ENCODE measurements at regions not wholly inside any gene's neighbourhood (a gene's known extent, or its start where the extent isn't known, plus 50 kb on each side); places are given as distances from the start of the nearest gene placed in this dataset.

DNA sequence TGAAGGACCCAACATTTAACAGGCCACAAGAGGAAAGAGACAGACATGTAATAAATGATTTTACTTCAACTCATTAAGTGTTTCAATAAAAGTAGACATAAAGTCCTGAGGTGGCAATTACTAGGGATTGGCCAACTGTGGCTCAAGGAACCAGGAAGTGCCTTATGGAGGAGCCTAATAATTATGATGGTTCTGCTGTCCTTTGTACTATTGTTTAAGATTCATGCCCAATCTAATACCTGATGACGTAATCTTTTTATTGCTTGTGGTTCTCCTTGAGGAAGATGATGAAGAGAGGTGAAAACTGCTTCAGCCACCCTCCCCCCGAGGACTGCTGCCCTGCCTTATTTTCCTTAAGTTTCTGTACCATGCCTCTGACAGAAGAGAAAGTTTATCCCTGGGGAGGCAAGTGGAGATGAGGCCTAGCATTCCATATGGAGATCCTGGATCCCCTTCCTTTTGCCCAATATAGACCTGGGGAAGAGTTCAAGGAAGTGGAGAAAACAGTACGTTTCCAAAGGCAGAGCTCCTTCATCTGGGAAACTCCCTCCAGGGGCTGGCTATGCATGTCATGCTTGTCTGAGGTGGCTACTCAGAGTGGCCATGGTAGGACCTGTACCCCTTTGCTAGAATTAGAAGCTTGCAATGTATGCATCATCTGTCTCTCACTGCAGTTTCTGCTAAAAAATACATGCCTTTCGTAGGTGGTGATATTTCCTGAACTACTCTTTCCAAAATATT is 56.8 kb upstream of the FAT1 start:
- H3K4ac ChIP-seq (ENCODE audit: low read depth, low read length), result peak overlapping the region; percentile 55
- intact Hi-C loops (cut with micrococcal nuclease) (loop anchor here (1.0 kb wide), 1 partner anchor 60 kb away; no protein-coding TSS in a partner anchor), in situ Hi-C loops (cut with MboI; ENCODE audit: low sequenced_read_pairs) (no loop called here), dilution Hi-C loops (cut with HindIII; ENCODE audit: low sequenced_read_pairs, unreplicated experiment) (no loop called here)
- POLR2A ChIA-PET (ENCODE audit: unreplicated experiment), result no interaction called here
- DNase-seq (peak; percentile 10), ATAC-seq (ENCODE audit: low read depth) (no peak)
- no peaks in the 10 kb centered on the region for H3K36me3 ChIP-seq (ENCODE audit: control insufficient read depth, insufficient read depth, low read length)
- no peaks in the 10 kb centered on the region for H3K27me3 ChIP-seq (ENCODE audit: control insufficient read depth, insufficient read depth, low read length)
- peak overlapping the region; percentile 57 for H4K5ac ChIP-seq (ENCODE audit: low read depth, low read length)
- BruUV-seq (replicated peaks), result no TSS peak
- peak overlapping the region; percentile 31 for H2AK5ac ChIP-seq (ENCODE audit: low read depth, low read length)
- TF ChIP-seq FOS (IDR thresholded peaks at IDR 0.05; ENCODE audit: low read depth, low read length), result no peak
- TF ChIP-seq RCOR1 (IDR thresholded peaks at IDR 0.05; ENCODE audit: insufficient replicate concordance, low read length), result no peak
- TF ChIP-seq RAD21 (IDR thresholded peaks at IDR 0.05; ENCODE audit: low read length), result no peak
- no peak for TF ChIP-seq MAZ (IDR thresholded peaks at IDR 0.05; ENCODE audit: borderline replicate concordance, low read depth, low read length)
- no peak for TF ChIP-seq POLR2A (IDR thresholded peaks at IDR 0.05; ENCODE audit: low read depth, low read length)
- no peak for TF ChIP-seq CEBPB (IDR thresholded peaks at IDR 0.05; ENCODE audit: low read depth, low read length)
- no peak for TF ChIP-seq MXI1 (IDR thresholded peaks at IDR 0.05; ENCODE audit: borderline replicate concordance, low read depth, low read length)
- H3K9me1 ChIP-seq (ENCODE audit: insufficient read depth, low read length), result peaks cover 8% of the 10 kb centered on the region; the same call in 1 of the 2 replicates
- peak overlapping the region; percentile 35 for H3K14ac ChIP-seq (replicated peaks; ENCODE audit: low read depth, low read length)
- peak overlapping the region; percentile 77 for H2BK5ac ChIP-seq (ENCODE audit: low read depth, low read length, poor library complexity, severe bottlenecking)
- H4K91ac ChIP-seq (ENCODE audit: insufficient read depth, low read depth, low read length), result peak overlapping the region; percentile 71
- H3K9ac ChIP-seq (ENCODE audit: low read depth, low read length), result no peak overlapping the region
- no peak overlapping the region for H3K4me2 ChIP-seq (ENCODE audit: low read depth, low read length)
- peak overlapping the region; percentile 85 for H2BK20ac ChIP-seq (ENCODE audit: low read depth, low read length)
- H4K8ac ChIP-seq (ENCODE audit: low read depth in 2 of 2, low read length in 2 of 2), result peak overlapping the region; percentile 13 to 55; a peak in 3 of 4 replicates
- H3K79me1 ChIP-seq (ENCODE audit: low read depth in 1 of 2, low read length in 2 of 2), result no peaks in the 10 kb centered on the region; a peak in 1 of 4 replicates
- H2AK9ac ChIP-seq (replicated peaks; ENCODE audit: low read depth, low read length, poor library complexity), result no peak overlapping the region
- H4K20me1 ChIP-seq (ENCODE audit: insufficient read depth, low read length), result no peaks in the 10 kb centered on the region
- H3K4me1 ChIP-seq (ENCODE audit: control insufficient read depth, insufficient read depth, low read length), result peaks cover 10% of the 10 kb centered on the region
- no peaks in the 10 kb centered on the region for H3K9me3 ChIP-seq (ENCODE audit: control insufficient read depth, insufficient read depth, low read length)
- H3K56ac ChIP-seq (ENCODE audit: extremely low read depth, insufficient read depth, low read length), result no peak overlapping the region; the same call in 1 of the 2 replicates
- H2BK120ac ChIP-seq (ENCODE audit: low read depth, low read length), result peak overlapping the region; percentile 76
- peak overlapping the region; percentile 19 for H3K18ac ChIP-seq (ENCODE audit: low read depth, low read length)
- CTCF ChIA-PET, result interaction anchor here (1.1 kb wide), 1 partner anchor 13 kb away, joined by 3 read pairs; no protein-coding TSS in a partner anchor
- peak overlapping the region; percentile 3; the same call in 1 of the 2 replicates for H3K23ac ChIP-seq (ENCODE audit: low read depth, low read length)
- H3K27ac ChIP-seq (ENCODE audit: insufficient read depth, low read length), result peak overlapping the region; percentile 24; the same call in 1 of the 2 replicates
- H2AFZ ChIP-seq (replicated peaks; ENCODE audit: low read length, poor library complexity), result no peak overlapping the region
- no CpG with 5 or more reads among the region's 4 CpGs for WGBS, 2 experiments (ENCODE audit: extremely low coverage in 2 of 2, insufficient read length in 1 of 2)
- H2BK15ac ChIP-seq (ENCODE audit: low read depth, low read length), result peak overlapping the region; percentile 22; the same call in 2 of the 3 replicates
- no peak overlapping the region for H3K4me3 ChIP-seq (ENCODE audit: insufficient read depth, low read depth, low read length)
